ENCODE measurements at regions not wholly inside any gene's neighbourhood (a gene's known extent, or its start where the extent isn't known, plus 50 kb on each side); places are given as distances from the start of the nearest gene placed in this dataset.

GRCh38 chr1:29855561-29856160 is 619.3 kb downstream of the PTPRU start:
- Mint-ChIP-seq H3K27me3 (ENCODE audit: unreplicated experiment) (no peaks in the 10 kb centered on the region), H3K4me1 (ENCODE audit: unreplicated experiment) (no peaks in the 10 kb centered on the region)

DNA sequence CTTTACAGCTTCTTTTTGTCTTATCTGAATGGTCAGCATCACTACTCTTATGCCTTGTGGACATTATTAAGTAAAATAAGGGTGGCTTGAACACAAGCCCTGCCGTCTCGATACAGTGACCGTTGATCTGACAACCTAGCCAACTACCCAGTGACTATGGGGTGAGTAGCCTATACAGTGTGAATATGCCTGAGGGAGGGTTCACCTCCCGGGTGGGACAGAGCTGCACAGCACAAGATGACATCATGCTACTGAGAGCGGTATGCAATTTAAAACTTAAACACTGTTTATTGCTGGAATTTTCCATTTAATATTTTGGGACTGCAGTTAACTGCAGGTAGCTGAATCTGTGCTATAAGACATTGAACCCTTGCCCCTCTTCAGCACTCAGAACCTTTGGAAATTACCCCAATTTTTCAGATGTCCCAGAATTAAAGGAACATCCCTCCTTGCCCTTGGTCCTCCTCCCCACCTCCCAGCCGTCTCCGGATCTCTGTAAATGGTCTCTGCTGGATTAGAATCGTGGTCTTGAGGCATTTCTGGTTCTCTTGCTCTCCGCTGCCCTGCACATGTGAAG is 618.5 kb downstream of the PTPRU start:
- H3K9me3 Mint-ChIP-seq (ENCODE audit: unreplicated experiment), result no peaks in the 10 kb centered on the region
- H3K4me3 Mint-ChIP-seq (ENCODE audit: unreplicated experiment), result no peak overlapping the region
- no peak for DNase-seq (ENCODE audit: low spot score)
- TF ChIP-seq CTCF (IDR thresholded peaks at IDR 0.05; ENCODE audit: unreplicated experiment), result no peak
- no peaks in the 10 kb centered on the region for H3K4me1 Mint-ChIP-seq (ENCODE audit: unreplicated experiment)
- peaks cover 6% of the 10 kb centered on the region for H3K36me3 Mint-ChIP-seq (ENCODE audit: low read depth, unreplicated experiment)
- no peak overlapping the region for H3K27ac Mint-ChIP-seq (ENCODE audit: unreplicated experiment)
- no peaks in the 10 kb centered on the region for H3K27me3 Mint-ChIP-seq (ENCODE audit: unreplicated experiment)

More at GRCh38 chr1:29855561-29856160, 619.3 kb downstream of the PTPRU start:
- peaks cover 6% of the 10 kb centered on the region for H3K36me3 Mint-ChIP-seq (ENCODE audit: low read depth, unreplicated experiment)
- H3K27ac Mint-ChIP-seq (ENCODE audit: unreplicated experiment), result no peak overlapping the region
- DNase-seq (ENCODE audit: low spot score), result no peak
- H3K4me3 Mint-ChIP-seq (ENCODE audit: unreplicated experiment), result no peak overlapping the region
- TF ChIP-seq CTCF (IDR thresholded peaks at IDR 0.05; ENCODE audit: unreplicated experiment), result no peak
- H3K9me3 Mint-ChIP-seq (ENCODE audit: unreplicated experiment), result no peaks in the 10 kb centered on the region

- Mint-ChIP-seq H3K36me3 (ENCODE audit: low read depth, unreplicated experiment) (peaks cover 6% of the 10 kb centered on the region), H3K9me3 (ENCODE audit: unreplicated experiment) (no peaks in the 10 kb centered on the region), H3K27ac (ENCODE audit: unreplicated experiment) (no peak overlapping the region), H3K4me3 (ENCODE audit: unreplicated experiment) (no peak overlapping the region), H3K27me3 (ENCODE audit: unreplicated experiment) (no peaks in the 10 kb centered on the region), H3K4me1 (ENCODE audit: unreplicated experiment) (no peaks in the 10 kb centered on the region)
- TF ChIP-seq CTCF (IDR thresholded peaks at IDR 0.05; ENCODE audit: unreplicated experiment), result no peak
- DNase-seq (ENCODE audit: low spot score), result no peak
Measured at GRCh38 chr1:29853716-29854330, 617.5 kb downstream of the PTPRU start.

DNA sequence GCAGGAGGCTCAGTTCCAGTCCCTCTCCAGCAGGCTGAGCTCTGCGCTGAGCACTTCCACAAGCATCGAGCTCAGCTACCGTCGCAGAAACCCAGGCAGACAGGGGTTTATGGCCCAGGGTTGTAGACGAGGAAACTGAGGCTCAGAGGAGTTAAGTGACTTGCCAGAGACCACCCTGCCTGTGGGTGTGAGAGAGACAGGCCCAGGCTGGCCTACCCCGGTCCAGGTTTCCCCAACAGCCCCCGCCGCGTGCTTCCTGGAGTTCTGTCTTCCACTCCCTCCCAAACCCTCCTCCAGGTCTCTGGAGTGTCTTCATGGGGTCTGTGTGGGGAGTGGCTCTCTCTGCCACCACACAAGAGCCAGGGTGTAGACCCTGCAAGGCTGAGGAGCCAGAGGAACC is 615.9 kb downstream of the PTPRU start:
- H3K27me3 Mint-ChIP-seq (ENCODE audit: unreplicated experiment), result no peaks in the 10 kb centered on the region
- no peak overlapping the region for H3K4me3 Mint-ChIP-seq (ENCODE audit: unreplicated experiment)
- no peaks in the 10 kb centered on the region for H3K36me3 Mint-ChIP-seq (ENCODE audit: low read depth, unreplicated experiment)
- TF ChIP-seq CTCF (IDR thresholded peaks at IDR 0.05; ENCODE audit: unreplicated experiment), result no peak
- H3K4me1 Mint-ChIP-seq (ENCODE audit: unreplicated experiment), result no peaks in the 10 kb centered on the region
- no peak for DNase-seq (ENCODE audit: low spot score)
- H3K9me3 Mint-ChIP-seq (ENCODE audit: unreplicated experiment), result no peaks in the 10 kb centered on the region
- H3K27ac Mint-ChIP-seq (ENCODE audit: unreplicated experiment), result no peak overlapping the region

DNA sequence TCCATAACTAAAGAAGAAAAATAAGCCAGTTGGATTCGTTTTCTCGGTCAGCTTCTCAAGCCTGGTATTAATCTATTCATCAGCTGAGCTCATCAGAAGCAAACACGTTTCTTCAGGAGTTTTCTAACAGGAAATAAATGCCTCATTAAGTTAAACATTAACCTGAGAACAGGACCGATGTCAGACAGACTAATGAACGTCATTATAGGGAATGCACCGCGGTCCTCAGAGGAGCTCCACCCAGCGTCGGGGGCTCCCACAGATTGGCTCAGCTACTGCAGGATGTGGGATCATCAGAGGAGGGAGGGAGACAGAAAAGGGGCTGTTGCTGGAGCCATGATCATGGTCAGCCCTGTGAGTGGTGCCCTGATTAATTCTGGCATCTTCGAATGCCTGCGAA is 615.4 kb downstream of the PTPRU start:
- no peak overlapping the region for H3K27ac Mint-ChIP-seq (ENCODE audit: unreplicated experiment)
- no peaks in the 10 kb centered on the region for H3K36me3 Mint-ChIP-seq (ENCODE audit: low read depth, unreplicated experiment)
- no peak for TF ChIP-seq CTCF (IDR thresholded peaks at IDR 0.05; ENCODE audit: unreplicated experiment)
- no peak for DNase-seq (ENCODE audit: low spot score)
- H3K9me3 Mint-ChIP-seq (ENCODE audit: unreplicated experiment), result no peaks in the 10 kb centered on the region
- H3K27me3 Mint-ChIP-seq (ENCODE audit: unreplicated experiment), result no peaks in the 10 kb centered on the region
- no peak overlapping the region for H3K4me3 Mint-ChIP-seq (ENCODE audit: unreplicated experiment)
- H3K4me1 Mint-ChIP-seq (ENCODE audit: unreplicated experiment), result no peaks in the 10 kb centered on the region

All from endothelial cell (in vitro differentiated cells).